K562 (cell line): ENCODE measurements at regions not wholly inside any gene's neighbourhood (a gene's known extent, or its start where the extent isn't known, plus 50 kb on each side); places are given as distances from the start of the nearest gene placed in this dataset.

Experiments
- ATAC-seq: fragments of 200-7000 bp; cut with Tn5 transposase; 3 replicates; pipeline ENCODE4 v1.9.1; 2020; ENCODE audit warnings: moderate library complexity
- BruUV-seq: library from RNA; stranded (reverse); fragments of 400-500 nt; replicated peaks from 2 replicates; lab custom pipeline; 2021; lab: Mats Ljungman, UMichigan
- CTCF ChIA-PET: fragments of 300-600 bp; formaldehyde crosslinking; extraction: SDS; loops from one replicate; lab custom pipeline; 2021; ENCODE audit warnings: low intra/inter-chr PET ratio; lab: Yijun Ruan, JAX
- POLR2A ChIA-PET: fragments of 300-600, 350-650 bp; sonication (Branson Sonifier 250); formaldehyde crosslinking; extraction: SDS; loops from one replicate; lab custom pipeline; 2021; ENCODE audit warnings: antibody characterized with exemption, inconsistent platforms; lab: Yijun Ruan, JAX
- DNase-seq, 4 experiments: peaks; one replicate each; pipeline versions ENCODE4 v3.0.0 to v3.0.0-alpha.2; 2011 to 2018; ENCODE audit warnings: low spot score in 3 of 4, mixed read lengths in 3 of 4; ENCODE audit errors: extremely low read depth in 1 of 4
- FAIRE-seq: peaks from 2 replicates; lab custom pipeline; 2011; peaks lifted over from hg19 to GRCh38; lab: Jason Lieb, UNC
- H2AFZ ChIP-seq: 2 replicates; pipeline ENCODE4 v1.6.0; 2011; ENCODE audit warnings: low read depth, low read length, control low read depth, inconsistent platforms
- H3K27ac ChIP-seq: fragments of 200-600 bp; 3 replicates; pipeline ENCODE4 v1.8.0; 2011; ENCODE audit warnings: low read depth, mild to moderate bottlenecking, control low read depth, inconsistent platforms, low read length, moderate library complexity, mixed read lengths; ENCODE audit errors: extremely low read depth
- H3K27me3 ChIP-seq, 2 experiments: fragments of 300-600 bp in 1 of 2; 2 replicates in 1 of 2; 3 replicates in 1 of 2; pipeline versions ENCODE4 v1.6.0 to v1.8.0; 2011; ENCODE audit warnings: inconsistent platforms in 2 of 2, low read length in 2 of 2, mild to moderate bottlenecking in 1 of 2, mixed read lengths in 1 of 2, moderate library complexity in 1 of 2; ENCODE audit not compliant: control insufficient read depth in 2 of 2, insufficient read depth in 2 of 2
- H3K36me3 ChIP-seq: fragments of 300-600 bp; 3 replicates; pipeline ENCODE4 v1.8.0; 2011; ENCODE audit warnings: mild to moderate bottlenecking, low read length, inconsistent platforms; ENCODE audit not compliant: control insufficient read depth, insufficient read depth
- H3K4me1 ChIP-seq, 2 experiments: fragments of 200-600 bp in 1 of 2; replicated peaks in 1 of 2; 2 replicates in 1 of 2; 3 replicates in 1 of 2; pipeline versions ENCODE4 v1.5.1 to v1.8.0; 2011; ENCODE audit warnings: inconsistent platforms in 2 of 2, low read length in 2 of 2, mild to moderate bottlenecking in 1 of 2, mixed read lengths in 1 of 2, moderate library complexity in 1 of 2; ENCODE audit not compliant: control insufficient read depth in 2 of 2, insufficient read depth in 2 of 2
- H3K4me2 ChIP-seq: 2 replicates; pipeline ENCODE4 v1.6.1; 2011; ENCODE audit warnings: low read length, control low read depth, inconsistent platforms, mixed read lengths; ENCODE audit not compliant: insufficient read depth
- H3K4me3 ChIP-seq: fragments of 200-600 bp; sonication (generic), shearing (Covaris generic); 2 replicates; pipeline ENCODE4 v1.5.1; 2016; ENCODE audit warnings: control low read depth, inconsistent platforms
- H3K79me2 ChIP-seq: fragments of 200-600 bp; 3 replicates; pipeline ENCODE4 v1.8.0; 2011; ENCODE audit warnings: low read length, inconsistent platforms; ENCODE audit not compliant: control insufficient read depth, insufficient read depth
- H3K9ac ChIP-seq, 2 experiments: 2 replicates each; pipeline versions ENCODE4 v1.6.0 to v1.6.1; 2011; ENCODE audit warnings: low read depth in 2 of 2, low read length in 2 of 2, control low read depth in 1 of 2, inconsistent platforms in 1 of 2, mild to moderate bottlenecking in 1 of 2, mixed read lengths in 1 of 2; ENCODE audit not compliant: insufficient read depth in 1 of 2
- H3K9me1 ChIP-seq: one replicate; pipeline ENCODE4 v1.6.0; 2011; ENCODE audit warnings: inconsistent platforms, mild to moderate bottlenecking, low read length, moderate library complexity; ENCODE audit not compliant: control insufficient read depth, insufficient read depth
- H3K9me3 ChIP-seq: replicated peaks from 2 replicates; pipeline ENCODE4 v1.5.1; 2011; ENCODE audit warnings: low read depth, low read length, inconsistent platforms; ENCODE audit not compliant: control insufficient read depth, insufficient read depth
- H4K20me1 ChIP-seq: replicated peaks from 2 replicates; pipeline ENCODE4 v1.6.1; 2011; ENCODE audit warnings: low read length, inconsistent platforms, mixed read lengths; ENCODE audit not compliant: control insufficient read depth, insufficient read depth
- FOXM1 ChIP-seq, 2 experiments: fragments of 450-650 bp in 1 of 2; sonication (generic) in 1 of 2; formaldehyde crosslinking in 1 of 2; IDR thresholded peaks; 2 replicates each; pipeline versions ENCODE4 v1.6.1 to v1.9.0; 2017 to 2022; ENCODE audit warnings: low read depth in 2 of 2, mild to moderate bottlenecking in 2 of 2, missing genetic modification reagents in 1 of 2, moderate library complexity in 1 of 2
- GABPA ChIP-seq: fragments of 200-800 bp; sonication (Bioruptor generic); conservative IDR thresholded peaks from 2 replicates; pipeline ENCODE4 v1.6.1; 2016; ENCODE audit warnings: low read depth, missing genetic modification characterization, missing compliant biosample characterization
- ZNF644 ChIP-seq: fragments of 200-800 bp; sonication (Bioruptor generic); IDR thresholded peaks from 2 replicates; pipeline ENCODE4 v1.6.1; 2016; ENCODE audit warnings: low read depth, missing genetic modification characterization, missing compliant biosample characterization
- WGBS: fragments of 100-300 bp; shearing (Covaris generic); methylation state at CpG from one replicate; pipeline ENCODE4 v1.1.6; 2016; ENCODE audit warnings: low coverage, mixed read lengths; ENCODE audit not compliant: insufficient coverage; ENCODE audit errors: missing lambda C conversion rate; 5-methylcytosine and 5-hydroxymethylcytosine counted together
- in situ Hi-C: fragments of 300-500 bp; cut with MboI; formaldehyde crosslinking; loops from 4 replicates; pipeline ENCODE4 v1.15.0; 2018; ENCODE audit warnings: inconsistent platforms, mixed read lengths
- intact Hi-C: fragments of 100-400 bp; cut with micrococcal nuclease; formaldehyde crosslinking; loops from 2 replicates; pipeline ENCODE4 v1.14.2; 2022
- TF ChIP-seq, protein P1 (sequence below), 2 experiments: IDR thresholded peaks; 2 replicates each; pipeline ENCODE4 v1.6.1; 2011; ENCODE audit warnings: borderline replicate concordance in 1 of 2, control low read depth in 1 of 2, low read depth in 1 of 2, low read length in 1 of 2, mild to moderate bottlenecking in 1 of 2, mixed read lengths in 1 of 2, moderate library complexity in 1 of 2; ENCODE audit not compliant: insufficient read depth in 1 of 2, insufficient read length in 1 of 2, poor library complexity in 1 of 2, severe bottlenecking in 1 of 2; ENCODE audit errors: extremely low read depth in 1 of 2
- TF ChIP-seq, protein P2 (sequence below): fragments of 450-650 bp; IDR thresholded peaks from 2 replicates; pipeline ENCODE4 v1.6.1; 2018; ENCODE audit not compliant: partially characterized antibody

DNA sequence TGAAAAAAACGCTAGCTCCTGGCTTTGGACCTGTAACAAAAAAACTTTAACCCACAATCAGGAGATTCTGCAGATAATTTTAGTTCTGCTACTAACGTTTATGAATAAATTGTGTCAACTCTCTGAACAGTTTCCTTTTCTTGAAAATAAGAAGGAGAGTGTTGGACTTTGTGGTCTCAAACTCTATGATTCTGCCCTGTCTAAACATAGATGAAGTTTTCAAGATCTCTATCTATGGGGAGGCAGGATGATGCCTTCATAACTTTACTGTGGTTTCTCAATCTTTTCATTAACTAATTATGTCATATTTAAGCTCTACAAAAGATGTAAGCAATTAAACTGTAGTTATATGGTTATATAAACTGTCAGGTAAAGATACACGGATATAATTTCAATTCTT, 162.0 kb downstream of the REEP3 start:
- in situ Hi-C loops (no loop called here), intact Hi-C loops (no loop called here)
- no peaks in the 10 kb centered on the region for H3K79me2 ChIP-seq
- WGBS = 2% methylated on average over 3 of the region's 3 CpGs
- H3K4me1 ChIP-seq = no peaks in the 10 kb centered on the region
- FAIRE-seq (no peak), ATAC-seq (no peak), DNase-seq (no peak)
- H3K4me2 ChIP-seq = no peak overlapping the region
- H3K4me3 ChIP-seq = no peak overlapping the region
- H3K9me1 ChIP-seq = no peaks in the 10 kb centered on the region
- no peaks in the 10 kb centered on the region for H3K9me3 ChIP-seq
- H3K27me3 ChIP-seq = peaks cover 9 to 18% of the 10 kb centered on the region in 2 experiments; a peak in 3 of 5 replicates
- ChIA-PET POLR2A (no interaction called here), CTCF (no interaction called here)
- BruUV-seq = no TSS peak
- H2AFZ ChIP-seq = no peak overlapping the region
- H3K36me3 ChIP-seq = no peaks in the 10 kb centered on the region
- H3K27ac ChIP-seq = no peak overlapping the region
- H3K9ac ChIP-seq = no peak overlapping the region
- H4K20me1 ChIP-seq = no peaks in the 10 kb centered on the region
- TF ChIP-seq FOXM1 (IDR thresholded peaks at IDR 0.05; ENCODE audit: low read depth) (no peak), FOXM1 (CRISPR knock-in tag; IDR thresholded peaks at IDR 0.05; ENCODE audit: low read depth) (no peak), ZNF644 (tag) (no peak), GABPA (tag) (no peak)
- TF ChIP-seq, protein P1, sequence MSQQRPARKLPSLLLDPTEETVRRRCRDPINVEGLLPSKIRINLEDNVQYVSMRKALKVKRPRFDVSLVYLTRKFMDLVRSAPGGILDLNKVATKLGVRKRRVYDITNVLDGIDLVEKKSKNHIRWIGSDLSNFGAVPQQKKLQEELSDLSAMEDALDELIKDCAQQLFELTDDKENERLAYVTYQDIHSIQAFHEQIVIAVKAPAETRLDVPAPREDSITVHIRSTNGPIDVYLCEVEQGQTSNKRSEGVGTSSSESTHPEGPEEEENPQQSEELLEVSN (IDR thresholded peaks at IDR 0.05; ENCODE audit: borderline replicate concordance in 1 of 2, extremely low read depth in 1 of 2, insufficient read depth in 1 of 2, insufficient read length in 1 of 2, low read depth in 1 of 2, low read length in 1 of 2, poor library complexity in 1 of 2, severe bottlenecking in 1 of 2) = no peak
- TF ChIP-seq, protein P2, sequence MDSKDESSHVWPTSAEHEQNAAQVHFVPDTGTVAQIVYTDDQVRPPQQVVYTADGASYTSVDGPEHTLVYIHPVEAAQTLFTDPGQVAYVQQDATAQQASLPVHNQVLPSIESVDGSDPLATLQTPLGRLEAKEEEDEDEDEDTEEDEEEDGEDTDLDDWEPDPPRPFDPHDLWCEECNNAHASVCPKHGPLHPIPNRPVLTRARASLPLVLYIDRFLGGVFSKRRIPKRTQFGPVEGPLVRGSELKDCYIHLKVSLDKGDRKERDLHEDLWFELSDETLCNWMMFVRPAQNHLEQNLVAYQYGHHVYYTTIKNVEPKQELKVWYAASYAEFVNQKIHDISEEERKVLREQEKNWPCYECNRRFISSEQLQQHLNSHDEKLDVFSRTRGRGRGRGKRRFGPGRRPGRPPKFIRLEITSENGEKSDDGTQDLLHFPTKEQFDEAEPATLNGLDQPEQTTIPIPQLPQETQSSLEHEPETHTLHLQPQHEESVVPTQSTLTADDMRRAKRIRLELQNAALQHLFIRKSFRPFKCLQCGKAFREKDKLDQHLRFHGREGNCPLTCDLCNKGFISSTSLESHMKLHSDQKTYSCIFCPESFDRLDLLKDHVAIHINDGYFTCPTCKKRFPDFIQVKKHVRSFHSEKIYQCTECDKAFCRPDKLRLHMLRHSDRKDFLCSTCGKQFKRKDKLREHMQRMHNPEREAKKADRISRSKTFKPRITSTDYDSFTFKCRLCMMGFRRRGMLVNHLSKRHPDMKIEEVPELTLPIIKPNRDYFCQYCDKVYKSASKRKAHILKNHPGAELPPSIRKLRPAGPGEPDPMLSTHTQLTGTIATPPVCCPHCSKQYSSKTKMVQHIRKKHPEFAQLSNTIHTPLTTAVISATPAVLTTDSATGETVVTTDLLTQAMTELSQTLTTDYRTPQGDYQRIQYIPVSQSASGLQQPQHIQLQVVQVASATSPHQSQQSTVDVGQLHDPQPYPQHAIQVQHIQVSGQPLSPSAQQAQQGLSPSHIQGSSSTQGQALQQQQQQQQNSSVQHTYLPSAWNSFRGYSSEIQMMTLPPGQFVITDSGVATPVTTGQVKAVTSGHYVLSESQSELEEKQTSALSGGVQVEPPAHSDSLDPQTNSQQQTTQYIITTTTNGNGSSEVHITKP = no peak
